Spinal cord (tissue), 9 donors: ENCODE measurements at regions not wholly inside any gene's neighbourhood (a gene's known extent, or its start where the extent isn't known, plus 50 kb on each side); places are given as distances from the start of the nearest gene placed in this dataset.

ENCODE experiments used
- DNase-seq, 6 donors: peaks; one replicate each; pipeline versions ENCODE4 v3.0.0 to v3.0.0-alpha.2; 2013 to 2015; ENCODE audit warnings: low spot score in 6 of 6, low read depth in 4 of 6
- H3K27ac ChIP-seq: one replicate; pipeline ENCODE4 v1.5.1; 2013; ENCODE audit warnings: low read depth, low read length, control low read depth
- H3K27me3 ChIP-seq: one replicate; pipeline ENCODE4 v1.6.1; 2013; ENCODE audit warnings: low read length; ENCODE audit not compliant: control insufficient read depth, insufficient read depth
- H3K36me3 ChIP-seq: one replicate; pipeline ENCODE4 v1.6.1; 2013; ENCODE audit warnings: low read length; ENCODE audit not compliant: control insufficient read depth, insufficient read depth
- H3K4me1 ChIP-seq: one replicate; pipeline ENCODE4 v1.6.1; 2013; ENCODE audit warnings: low read length; ENCODE audit not compliant: control insufficient read depth, insufficient read depth
- H3K4me3 ChIP-seq: one replicate; pipeline ENCODE4 v1.5.1; 2013; ENCODE audit warnings: low read depth, low read length, control low read depth
- H3K9me3 ChIP-seq: one replicate; pipeline ENCODE4 v1.6.1; 2013; ENCODE audit warnings: low read length; ENCODE audit not compliant: control insufficient read depth, insufficient read depth
- WGBS: methylation state at CpG from one replicate; pipeline ENCODE4 v1.1.5; 2013; ENCODE audit warnings: missing lambda C conversion rate; ENCODE audit not compliant: insufficient coverage; 5-methylcytosine and 5-hydroxymethylcytosine counted together
- donor health status: healthy.

DNA sequence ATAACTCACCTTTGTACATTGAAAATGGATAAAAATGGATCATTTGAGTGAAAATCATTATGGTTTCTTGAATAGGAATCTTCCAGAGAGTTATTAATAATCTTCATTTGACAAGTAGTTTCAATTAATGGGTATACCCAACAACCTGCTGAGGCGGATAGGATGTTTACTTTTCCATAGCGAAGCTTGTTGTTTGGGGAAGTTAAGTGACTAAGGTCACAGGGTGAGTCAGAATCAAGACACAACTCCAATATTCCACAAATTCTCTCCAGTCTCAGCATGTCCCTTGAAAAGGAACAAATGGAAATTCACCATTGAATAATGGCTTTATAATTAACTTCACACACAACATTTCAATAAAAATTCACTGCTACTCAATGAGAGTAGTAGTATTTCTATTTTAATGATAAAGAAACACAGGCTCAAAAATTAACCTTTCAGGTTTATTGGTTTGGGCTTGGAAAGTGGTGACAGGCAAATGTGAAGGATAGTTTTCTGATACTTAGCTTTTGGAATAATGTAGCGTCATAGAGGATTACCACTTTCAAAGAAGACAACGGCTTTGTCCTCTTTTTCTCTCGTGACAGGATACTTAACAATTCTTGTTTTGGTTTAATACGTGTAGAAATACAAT is 211.3 kb downstream of the GPD2 start:
- no CpG with 5 or more reads among the region's 6 CpGs for WGBS

DNA sequence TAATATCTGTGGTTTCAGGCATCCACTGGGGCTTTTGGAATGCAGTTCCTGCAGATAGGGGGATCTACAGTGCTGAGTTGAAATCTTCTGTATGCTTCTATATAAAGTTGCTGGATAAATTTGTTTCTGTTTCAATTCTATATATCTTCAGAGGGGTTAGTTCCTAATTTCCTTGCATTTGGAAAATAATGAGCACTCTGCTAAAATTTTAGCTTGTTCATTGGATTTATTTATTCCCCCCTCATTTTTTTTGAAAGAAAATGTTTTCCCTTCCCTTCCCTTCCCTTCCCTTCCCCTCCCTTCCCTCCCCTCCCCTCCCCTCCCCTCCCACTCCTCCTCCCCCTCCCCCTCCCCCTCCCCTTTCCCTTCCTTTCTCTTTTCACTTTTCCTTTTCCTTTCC is 212.3 kb downstream of the GPD2 start:
- Histone ChIP-seq H3K9me3 (no peaks in the 10 kb centered on the region), H3K4me1 (no peaks in the 10 kb centered on the region), H3K36me3 (no peaks in the 10 kb centered on the region), H3K27ac (no peak overlapping the region), H3K4me3 (no peak overlapping the region), H3K27me3 (no peaks in the 10 kb centered on the region)
- no peak for DNase-seq

More for the DNA sequence above, 211.3 kb downstream of the GPD2 start:
- Histone ChIP-seq H3K27me3 (no peaks in the 10 kb centered on the region), H3K9me3 (peaks cover 1% of the 10 kb centered on the region), H3K4me3 (no peak overlapping the region), H3K36me3 (no peaks in the 10 kb centered on the region), H3K4me1 (no peaks in the 10 kb centered on the region), H3K27ac (no peak overlapping the region)
- DNase-seq = no peak

DNA sequence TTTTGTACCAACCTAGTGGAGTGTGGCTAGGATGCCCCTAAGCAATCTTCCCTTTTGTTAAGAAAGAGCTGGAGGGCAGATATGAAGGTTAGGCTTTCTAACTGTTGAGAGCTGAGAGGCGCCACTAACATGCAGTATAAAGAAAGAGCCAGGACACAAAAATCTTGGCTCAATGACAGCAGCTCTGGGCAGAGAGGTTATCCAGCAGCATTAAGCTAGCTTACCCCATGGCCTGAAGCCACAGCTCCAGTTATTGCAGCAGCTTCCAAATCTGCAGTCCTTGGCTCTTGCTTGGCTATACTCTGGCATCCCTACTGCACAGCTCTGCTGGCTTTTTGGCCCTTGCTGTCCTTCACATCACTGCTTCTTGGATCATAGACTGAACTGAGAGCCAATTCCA is 213.4 kb downstream of the GPD2 start:
- Histone ChIP-seq H3K27ac (no peak overlapping the region), H3K27me3 (no peaks in the 10 kb centered on the region), H3K9me3 (no peaks in the 10 kb centered on the region), H3K36me3 (no peaks in the 10 kb centered on the region), H3K4me1 (no peaks in the 10 kb centered on the region), H3K4me3 (no peak overlapping the region)
- 73% methylated on average over 1 of the region's 1 CpG for WGBS
- DNase-seq = peak in 3 of 6 donors; percentile 9 to 40 (median 34)

DNA sequence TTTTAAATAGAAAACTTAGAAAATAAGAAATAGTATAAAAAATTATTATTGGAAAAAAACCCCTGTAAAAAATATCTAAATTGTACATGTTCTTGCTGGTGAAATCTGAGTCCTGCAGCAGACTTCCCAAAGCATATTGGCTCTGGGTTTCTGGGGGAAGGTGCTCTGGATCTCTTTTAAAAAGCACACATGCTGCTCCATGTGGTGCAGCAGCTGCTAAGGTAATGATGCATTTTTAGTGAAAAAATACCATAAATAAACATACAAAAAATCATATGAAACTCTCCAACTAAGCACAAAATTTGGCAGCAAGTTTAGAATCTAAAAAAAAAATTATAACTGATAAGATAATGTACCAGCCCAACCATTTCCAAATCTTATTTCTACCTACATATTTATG is 216.5 kb downstream of the GPD2 start:
- Histone ChIP-seq H3K4me1 (no peaks in the 10 kb centered on the region), H3K27me3 (no peaks in the 10 kb centered on the region), H3K27ac (no peak overlapping the region), H3K9me3 (no peaks in the 10 kb centered on the region), H3K4me3 (no peak overlapping the region), H3K36me3 (no peaks in the 10 kb centered on the region)
- peak in 1 of 6 donors; percentile 87 for DNase-seq

DNA sequence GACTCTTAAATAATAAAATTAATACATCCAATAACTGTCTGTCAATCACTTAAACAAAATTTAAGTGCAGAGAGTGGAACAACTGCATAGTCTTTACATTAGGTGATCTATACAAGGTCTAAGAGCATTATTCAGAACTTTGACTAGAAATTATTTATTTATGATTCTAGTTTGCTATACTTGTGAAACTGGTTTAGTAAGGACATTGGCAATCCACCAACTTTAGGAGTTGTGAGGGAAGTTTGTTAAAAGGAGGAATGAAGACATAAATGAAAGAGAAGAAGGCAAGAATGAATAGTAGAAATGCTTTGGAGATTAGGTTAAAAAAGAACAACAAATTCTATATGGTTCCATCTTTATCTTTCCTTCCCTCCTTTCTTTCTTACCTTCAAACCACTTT is 217.5 kb downstream of the GPD2 start:
- Histone ChIP-seq H3K9me3 (no peaks in the 10 kb centered on the region), H3K4me3 (no peak overlapping the region), H3K4me1 (no peaks in the 10 kb centered on the region), H3K27ac (no peak overlapping the region), H3K27me3 (no peaks in the 10 kb centered on the region), H3K36me3 (no peaks in the 10 kb centered on the region)
- DNase-seq = no peak

DNA sequence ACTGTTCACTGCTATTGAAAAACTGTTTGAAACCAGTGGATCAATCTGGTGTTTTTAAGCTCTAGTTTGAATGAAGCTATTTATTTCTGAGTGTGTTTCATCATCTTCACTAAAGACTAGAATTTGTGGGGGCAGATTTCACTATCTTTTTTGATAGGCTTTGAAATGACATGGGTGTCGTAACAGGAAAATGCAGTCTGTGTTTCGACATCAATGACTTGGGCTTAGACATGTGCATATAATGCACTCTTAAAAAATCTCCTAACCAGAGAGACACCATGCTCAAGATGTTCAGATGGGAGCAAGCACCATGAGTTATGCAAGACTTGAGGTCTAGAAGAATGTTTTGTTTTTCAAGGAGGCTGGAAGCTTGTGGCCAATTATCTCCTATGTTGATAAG is 221.6 kb downstream of the GPD2 start:
- Histone ChIP-seq H3K36me3 (no peaks in the 10 kb centered on the region), H3K9me3 (no peaks in the 10 kb centered on the region), H3K4me1 (no peaks in the 10 kb centered on the region), H3K4me3 (no peak overlapping the region), H3K27ac (no peak overlapping the region), H3K27me3 (no peaks in the 10 kb centered on the region)
- DNase-seq = no peak
- 80% methylated on average over 1 of the region's 2 CpGs for WGBS

DNA sequence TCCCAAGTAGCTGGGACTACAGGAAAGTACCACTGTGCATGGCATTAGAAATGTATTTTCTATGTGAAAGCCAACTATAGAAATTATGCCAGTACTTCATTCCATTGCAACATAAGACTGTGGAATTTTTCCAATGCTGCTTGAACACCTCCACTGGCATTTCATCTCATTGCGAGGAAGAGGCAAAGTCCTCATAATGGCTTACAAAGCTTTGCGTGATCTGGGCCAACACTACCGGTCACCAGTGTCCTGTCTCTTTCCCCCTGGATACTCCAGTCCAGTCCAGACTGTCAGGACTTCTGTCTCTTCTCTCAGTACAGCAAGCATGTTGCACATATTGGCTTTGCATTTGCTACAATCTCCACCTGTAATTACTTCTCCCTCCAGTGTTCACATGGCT is 223.5 kb downstream of the GPD2 start:
- no peak overlapping the region for H3K4me3 ChIP-seq
- no peaks in the 10 kb centered on the region for H3K9me3 ChIP-seq
- 95% methylated on average over 3 of the region's 3 CpGs for WGBS
- no peak overlapping the region for H3K27ac ChIP-seq
- DNase-seq = peak in 1 of 6 donors; percentile 18
- no peaks in the 10 kb centered on the region for H3K36me3 ChIP-seq
- H3K27me3 ChIP-seq = no peaks in the 10 kb centered on the region
- no peaks in the 10 kb centered on the region for H3K4me1 ChIP-seq

DNA sequence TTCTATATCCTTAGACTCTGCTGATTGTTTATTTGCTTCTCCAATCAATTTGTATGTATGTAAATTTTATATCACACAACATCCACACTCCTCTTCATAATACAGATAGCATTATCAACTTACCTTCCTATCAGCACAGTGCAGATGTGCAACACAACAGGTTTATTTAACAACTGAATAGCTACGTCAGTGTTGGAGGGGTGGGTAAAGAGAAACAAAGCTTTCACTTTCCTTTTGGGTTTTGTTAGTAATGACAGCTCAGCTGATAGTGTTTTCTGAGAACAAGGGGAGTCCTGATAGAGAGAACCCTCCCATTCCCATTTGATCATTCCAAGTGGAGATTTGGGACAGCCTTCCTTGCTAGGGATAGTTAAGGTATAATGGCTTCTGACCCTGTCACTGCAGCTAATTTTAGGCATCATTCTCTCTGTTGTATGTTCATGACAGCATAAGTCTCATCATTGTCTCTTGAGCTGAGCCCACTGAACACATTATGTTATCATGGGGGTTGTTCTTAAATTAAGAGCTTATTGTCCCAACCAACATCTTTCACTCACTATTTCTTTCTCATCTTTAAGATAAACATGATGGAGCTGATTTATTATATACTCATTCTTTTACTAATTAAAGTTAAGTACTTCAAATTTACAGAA is 227.7 kb downstream of the GPD2 start:
- Histone ChIP-seq H3K4me1 (no peaks in the 10 kb centered on the region), H3K9me3 (peaks cover 2% of the 10 kb centered on the region), H3K36me3 (no peaks in the 10 kb centered on the region), H3K27me3 (no peaks in the 10 kb centered on the region), H3K4me3 (no peak overlapping the region), H3K27ac (no peak overlapping the region)
- WGBS = no CpG with 5 or more reads among the region's 1 CpG
- DNase-seq = no peak

DNA sequence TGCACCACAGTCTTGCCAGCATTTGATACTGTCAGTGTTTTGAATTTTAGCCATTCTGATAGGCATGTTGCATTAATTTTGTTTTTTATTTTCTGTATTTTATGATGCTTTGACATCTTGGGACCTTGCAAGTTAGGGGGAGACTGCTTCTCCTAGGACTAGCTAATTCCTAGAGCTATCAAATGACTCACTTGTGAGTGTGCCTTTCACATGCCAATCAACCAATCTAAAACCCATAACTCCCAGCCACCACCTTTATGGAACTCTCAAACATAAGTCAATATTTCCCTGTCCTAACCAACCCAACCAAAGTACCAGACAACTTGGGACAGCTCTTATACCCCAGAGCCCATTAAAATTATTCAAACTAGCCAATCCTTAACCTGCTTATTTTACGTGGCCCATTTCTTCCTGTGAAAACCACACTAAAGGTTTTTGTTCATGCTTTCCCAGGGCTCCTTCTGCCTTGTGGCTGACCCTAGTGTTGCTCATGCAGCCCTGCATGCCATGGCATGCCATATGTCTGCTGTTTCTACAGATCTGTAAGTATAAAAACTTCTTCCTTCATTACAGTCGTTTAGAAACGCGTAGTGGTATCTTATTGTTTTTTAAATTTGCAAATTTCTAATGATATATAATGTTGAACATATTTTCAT is 230.1 kb downstream of the GPD2 start:
- DNase-seq = no peak
- Histone ChIP-seq H3K27me3 (no peaks in the 10 kb centered on the region), H3K9me3 (peaks cover 2% of the 10 kb centered on the region), H3K36me3 (no peaks in the 10 kb centered on the region), H3K4me1 (no peaks in the 10 kb centered on the region), H3K4me3 (no peak overlapping the region), H3K27ac (no peak overlapping the region)
- WGBS = 75% methylated on average over 1 of the region's 4 CpGs

DNA sequence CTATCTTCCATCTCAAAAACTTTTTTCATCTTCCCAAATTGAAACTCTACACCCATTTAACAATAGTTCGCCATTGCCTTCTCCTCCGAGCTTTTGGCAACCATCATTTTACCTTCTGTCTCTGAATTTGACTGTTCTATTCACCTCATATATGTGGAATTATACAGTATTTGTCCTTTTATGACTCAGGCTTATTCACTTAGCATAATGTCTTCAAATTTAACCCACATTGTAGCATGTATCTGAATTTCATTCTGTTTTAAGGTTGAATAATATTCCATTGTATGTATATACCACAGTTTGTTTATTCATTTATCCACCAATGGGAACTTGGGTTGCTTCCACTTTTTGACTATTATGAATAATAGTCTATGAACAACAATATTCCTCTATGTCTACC is 233.9 kb downstream of the GPD2 start:
- H3K4me3 ChIP-seq = no peak overlapping the region
- H3K27ac ChIP-seq = no peak overlapping the region
- peaks cover 2% of the 10 kb centered on the region for H3K9me3 ChIP-seq
- no peak for DNase-seq
- WGBS = no CpG with 5 or more reads among the region's 2 CpGs
- no peaks in the 10 kb centered on the region for H3K4me1 ChIP-seq
- no peaks in the 10 kb centered on the region for H3K36me3 ChIP-seq
- no peaks in the 10 kb centered on the region for H3K27me3 ChIP-seq
